Smooth muscle cell (in vitro differentiated cells): ENCODE measurements at regions not wholly inside any gene's neighbourhood (a gene's known extent, or its start where the extent isn't known, plus 50 kb on each side); places are given as distances from the start of the nearest gene placed in this dataset.

Experiments used
- DNase-seq: peaks from one replicate; lab custom pipeline; 2025; ENCODE audit not compliant: unreplicated experiment; lab: John Stamatoyannopoulos, UW
- H2AFZ ChIP-seq: fragments of 200-600 bp; sonication (generic); 2 replicates; pipeline ENCODE4 v1.6.0; 2016; ENCODE audit warnings: antibody characterized with exemption, low read depth, mild to moderate bottlenecking
- H3F3A ChIP-seq: fragments of 200-600 bp; sonication (generic); 2 replicates; pipeline ENCODE4 v1.6.0; 2017; ENCODE audit warnings: antibody characterized with exemption, low read depth
- H3K27ac ChIP-seq: fragments of 200-600 bp; sonication (generic); 2 replicates; pipeline ENCODE4 v1.5.1; 2016; ENCODE audit warnings: low read depth, mild to moderate bottlenecking
- H3K27me3 ChIP-seq: fragments of 200-600 bp; sonication (generic); 2 replicates; pipeline ENCODE4 v1.6.1; 2016; ENCODE audit warnings: low read depth, mild to moderate bottlenecking
- H3K36me3 ChIP-seq: fragments of 200-600 bp; sonication (generic); 2 replicates; pipeline ENCODE4 v1.5.1; 2016; ENCODE audit warnings: low read depth
- H3K4me1 ChIP-seq: fragments of 200-600 bp; sonication (generic); 2 replicates; pipeline ENCODE4 v1.5.1; 2016; ENCODE audit warnings: low read depth
- H3K4me2 ChIP-seq: fragments of 200-600 bp; sonication (generic); 2 replicates; pipeline ENCODE4 v1.6.0; 2016; ENCODE audit warnings: mild to moderate bottlenecking
- H3K4me3 ChIP-seq: fragments of 200-600 bp; sonication (generic); 2 replicates; pipeline ENCODE4 v1.5.1; 2016; ENCODE audit warnings: mild to moderate bottlenecking
- H3K79me2 ChIP-seq: fragments of 200-600 bp; sonication (generic); 2 replicates; pipeline ENCODE4 v1.6.0; 2016; ENCODE audit warnings: low read depth, mild to moderate bottlenecking
- H3K9ac ChIP-seq: fragments of 200-600 bp; sonication (generic); 2 replicates; pipeline ENCODE4 v1.6.0; 2016; ENCODE audit warnings: low read depth
- H3K9me3 ChIP-seq: fragments of 200-600 bp; sonication (generic); replicated peaks from 2 replicates; pipeline ENCODE4 v1.5.1; 2016; ENCODE audit warnings: low read depth
- H4K20me1 ChIP-seq: fragments of 200-600 bp; sonication (generic); 2 replicates; pipeline ENCODE4 v1.6.0; 2016; ENCODE audit warnings: low read depth
- WGBS: methylation state at CpG from one replicate; pipeline ENCODE4 v1.1.7; 2016; ENCODE audit warnings: low lambda C conversion rate; 5-methylcytosine and 5-hydroxymethylcytosine counted together
- TF ChIP-seq, protein P1 (sequence below): fragments of 200-600 bp; sonication (generic); IDR thresholded peaks from 2 replicates; pipeline ENCODE4 v1.5.1; 2017; ENCODE audit warnings: borderline replicate concordance, mild to moderate bottlenecking, antibody characterized with exemption; ENCODE audit not compliant: insufficient read depth, poor library complexity, severe bottlenecking

DNA sequence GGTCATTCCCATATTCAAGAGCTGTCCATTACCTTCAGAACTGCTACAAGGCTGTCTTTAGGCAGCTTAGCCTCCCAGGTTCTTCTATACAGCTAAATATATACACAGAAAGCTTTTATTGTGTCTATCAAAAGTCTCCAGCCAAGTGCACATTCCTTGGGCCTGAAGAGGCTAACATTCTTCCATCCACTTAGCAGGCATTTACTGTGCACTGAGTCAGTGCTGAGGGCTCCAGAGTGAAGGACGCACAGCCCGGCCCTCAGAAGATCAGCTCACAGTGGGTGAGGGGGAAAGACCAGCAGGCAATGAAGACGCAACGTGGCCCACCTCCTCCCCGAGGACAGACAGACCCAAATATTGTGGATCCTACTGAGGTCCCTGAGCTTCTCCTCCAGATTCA is 569.9 kb downstream of the CDH26 start:
- no peak overlapping the region for H2AFZ ChIP-seq
- H3K4me3 ChIP-seq: no peak overlapping the region
- H3F3A ChIP-seq: no peaks in the 10 kb centered on the region
- no peaks in the 10 kb centered on the region for H4K20me1 ChIP-seq
- no peaks in the 10 kb centered on the region for H3K79me2 ChIP-seq
- no peak overlapping the region for H3K9ac ChIP-seq
- WGBS: 69% methylated on average over 5 of the region's 5 CpGs
- no peaks in the 10 kb centered on the region for H3K36me3 ChIP-seq
- no peak overlapping the region for H3K27ac ChIP-seq
- TF ChIP-seq, protein P1, sequence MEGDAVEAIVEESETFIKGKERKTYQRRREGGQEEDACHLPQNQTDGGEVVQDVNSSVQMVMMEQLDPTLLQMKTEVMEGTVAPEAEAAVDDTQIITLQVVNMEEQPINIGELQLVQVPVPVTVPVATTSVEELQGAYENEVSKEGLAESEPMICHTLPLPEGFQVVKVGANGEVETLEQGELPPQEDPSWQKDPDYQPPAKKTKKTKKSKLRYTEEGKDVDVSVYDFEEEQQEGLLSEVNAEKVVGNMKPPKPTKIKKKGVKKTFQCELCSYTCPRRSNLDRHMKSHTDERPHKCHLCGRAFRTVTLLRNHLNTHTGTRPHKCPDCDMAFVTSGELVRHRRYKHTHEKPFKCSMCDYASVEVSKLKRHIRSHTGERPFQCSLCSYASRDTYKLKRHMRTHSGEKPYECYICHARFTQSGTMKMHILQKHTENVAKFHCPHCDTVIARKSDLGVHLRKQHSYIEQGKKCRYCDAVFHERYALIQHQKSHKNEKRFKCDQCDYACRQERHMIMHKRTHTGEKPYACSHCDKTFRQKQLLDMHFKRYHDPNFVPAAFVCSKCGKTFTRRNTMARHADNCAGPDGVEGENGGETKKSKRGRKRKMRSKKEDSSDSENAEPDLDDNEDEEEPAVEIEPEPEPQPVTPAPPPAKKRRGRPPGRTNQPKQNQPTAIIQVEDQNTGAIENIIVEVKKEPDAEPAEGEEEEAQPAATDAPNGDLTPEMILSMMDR: no peak
- no peaks in the 10 kb centered on the region for H3K27me3 ChIP-seq
- no peaks in the 10 kb centered on the region for H3K4me1 ChIP-seq
- no peak overlapping the region for H3K4me2 ChIP-seq
- H3K9me3 ChIP-seq: no peaks in the 10 kb centered on the region
- DNase-seq: no peak

DNA sequence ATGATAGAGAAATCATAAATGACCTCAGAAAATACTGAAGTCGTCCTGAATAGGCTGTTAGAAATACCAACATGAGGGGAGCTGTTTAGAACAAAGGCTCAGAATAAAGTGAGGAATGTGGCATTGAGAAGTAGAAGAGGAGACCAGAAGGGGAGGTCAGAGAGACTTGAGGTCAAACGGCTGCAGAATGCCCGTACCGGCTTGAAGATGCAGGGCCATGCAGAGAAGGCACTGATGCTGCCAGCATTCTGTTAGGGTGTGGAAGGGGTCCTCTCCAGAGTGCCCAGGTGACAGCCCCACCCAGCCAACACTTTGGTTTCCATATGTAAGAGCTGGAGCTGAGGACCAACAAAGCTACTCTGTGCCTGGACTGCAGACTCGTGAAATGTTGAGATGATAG is 570.9 kb downstream of the CDH26 start:
- no peak for DNase-seq
- Histone ChIP-seq H3K27ac (no peak overlapping the region), H3K4me1 (no peaks in the 10 kb centered on the region), H3K4me3 (no peak overlapping the region), H3F3A (no peaks in the 10 kb centered on the region), H2AFZ (no peak overlapping the region), H3K79me2 (no peaks in the 10 kb centered on the region), H3K9me3 (no peaks in the 10 kb centered on the region), H3K36me3 (no peaks in the 10 kb centered on the region), H3K4me2 (no peak overlapping the region), H4K20me1 (no peaks in the 10 kb centered on the region), H3K27me3 (no peaks in the 10 kb centered on the region), H3K9ac (no peak overlapping the region)
- 86% methylated on average over 5 of the region's 5 CpGs for WGBS
- TF ChIP-seq, protein P1: no peak

DNA sequence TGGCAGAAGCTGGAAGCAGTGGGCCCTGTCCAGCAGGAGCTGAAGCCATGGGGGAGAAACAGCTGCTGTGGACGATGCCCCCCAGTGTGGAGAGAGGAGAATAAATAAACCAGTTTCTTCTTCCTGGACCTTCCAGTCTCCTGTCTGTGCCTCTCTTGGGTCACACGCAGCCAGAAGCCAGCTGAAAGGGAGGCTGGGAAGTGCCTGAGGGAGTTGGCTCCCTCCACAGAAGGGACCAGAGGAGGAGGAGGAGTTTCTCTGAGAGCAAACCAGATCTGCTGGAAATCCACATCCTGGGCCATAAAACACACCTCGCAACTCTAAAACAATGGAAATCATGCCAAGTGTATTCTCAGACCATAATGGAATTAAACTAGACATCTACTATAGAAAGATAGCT is 577.0 kb downstream of the CDH26 start:
- Histone ChIP-seq H3K9ac (no peak overlapping the region), H3K4me2 (no peak overlapping the region), H4K20me1 (no peaks in the 10 kb centered on the region), H2AFZ (no peak overlapping the region), H3K4me3 (no peak overlapping the region), H3K36me3 (no peaks in the 10 kb centered on the region), H3K4me1 (no peaks in the 10 kb centered on the region), H3K27me3 (peaks cover under 1% of the 10 kb centered on the region), H3K9me3 (no peaks in the 10 kb centered on the region), H3F3A (no peaks in the 10 kb centered on the region), H3K27ac (no peak overlapping the region), H3K79me2 (no peaks in the 10 kb centered on the region)
- WGBS: 65% methylated on average over 3 of the region's 3 CpGs
- TF ChIP-seq, protein P1: no peak
- DNase-seq: no peak

DNA sequence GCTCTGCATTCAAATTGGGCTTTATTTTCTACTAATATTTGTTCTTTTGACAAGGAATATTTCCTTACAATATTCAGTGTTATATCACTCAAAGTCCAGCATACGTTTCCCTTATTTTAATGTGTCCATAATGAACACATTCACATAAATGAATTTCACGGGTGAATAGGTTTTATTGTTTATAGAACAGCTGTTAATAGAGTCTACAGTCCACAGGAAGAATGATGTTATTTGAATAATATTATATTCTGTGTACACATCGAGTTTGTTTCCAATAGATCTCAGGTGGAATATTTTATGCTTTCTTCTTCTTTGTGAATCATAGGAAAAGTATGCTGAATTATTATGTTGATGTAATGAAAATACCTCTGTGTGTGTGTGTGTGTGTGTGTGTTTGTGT is 582.4 kb downstream of the CDH26 start:
- no peaks in the 10 kb centered on the region for H3K4me1 ChIP-seq
- DNase-seq: no peak
- H3K27ac ChIP-seq: no peak overlapping the region
- H3K9ac ChIP-seq: no peak overlapping the region
- H4K20me1 ChIP-seq: no peaks in the 10 kb centered on the region
- peaks cover 8% of the 10 kb centered on the region for H3K27me3 ChIP-seq
- H3K4me2 ChIP-seq: no peak overlapping the region
- H3F3A ChIP-seq: no peaks in the 10 kb centered on the region
- H3K4me3 ChIP-seq: no peak overlapping the region
- no peak overlapping the region for H2AFZ ChIP-seq
- TF ChIP-seq, protein P1: no peak
- no peaks in the 10 kb centered on the region for H3K9me3 ChIP-seq
- H3K36me3 ChIP-seq: no peaks in the 10 kb centered on the region
- no peaks in the 10 kb centered on the region for H3K79me2 ChIP-seq
- WGBS: 87% methylated on average over 3 of the region's 3 CpGs
